Sigmoid colon (tissue), 6 donors: ENCODE measurements at regions not wholly inside any gene's neighbourhood (a gene's known extent, or its start where the extent isn't known, plus 50 kb on each side); places are given as distances from the start of the nearest gene placed in this dataset.

Experiments
- DNase-seq: peaks from one replicate; pipeline ENCODE4 v3.0.0-alpha.2; 2019
- H3K27ac ChIP-seq, 4 donors: fragments of 200-600 bp; sonication (generic); one replicate each; pipeline ENCODE4 v1.5.1; 2016 to 2019; ENCODE audit warnings: mild to moderate bottlenecking in 1 of 4
- H3K27me3 ChIP-seq, 3 donors: fragments of 200-600 bp; sonication (generic); one replicate each; pipeline ENCODE4 v1.5.1; 2019; ENCODE audit warnings: mild to moderate bottlenecking in 1 of 3
- H3K36me3 ChIP-seq, 4 donors: fragments of 200-600 bp; sonication (generic); one replicate each; pipeline ENCODE4 v1.5.1; 2016 to 2019
- H3K4me1 ChIP-seq, 4 donors: fragments of 200-600 bp; sonication (generic); one replicate each; pipeline ENCODE4 v1.5.1; 2017 to 2019
- H3K4me3 ChIP-seq, 4 donors: fragments of 200-600 bp; sonication (generic); one replicate each; pipeline ENCODE4 v1.5.1; 2017 to 2019; ENCODE audit warnings: mild to moderate bottlenecking in 2 of 4, moderate library complexity in 1 of 4
- H3K9me3 ChIP-seq, 4 donors: fragments of 200-600 bp in 3 of 4; sonication (generic) in 3 of 4; one replicate each; pipeline versions ENCODE4 v1.5.1 to v1.6.1; 2013 to 2019
- CTCF ChIP-seq, 4 experiments: fragments of 450-650 bp in 3 of 4; fragments of 200-600 bp in 1 of 4; IDR thresholded peaks; one replicate each; pipeline ENCODE4 v1.5.1; 2016 to 2019; ENCODE audit warnings: antibody characterized with exemption in 4 of 4, mild to moderate bottlenecking in 3 of 4, moderate library complexity in 2 of 4
- EP300 ChIP-seq, 4 donors: sonication (generic); formaldehyde crosslinking; IDR thresholded peaks; one replicate each; pipeline ENCODE4 v1.6.1; 2017; ENCODE audit warnings: antibody characterized with exemption in 4 of 4
- POLR2A ChIP-seq, 2 donors: fragments of 450-650 bp; IDR thresholded peaks; one replicate each; pipeline ENCODE4 v1.6.1; 2016; ENCODE audit warnings: antibody characterized with exemption in 2 of 2, mild to moderate bottlenecking in 2 of 2, moderate library complexity in 2 of 2
- POLR2AphosphoS5 ChIP-seq, 4 donors: sonication (generic); formaldehyde crosslinking; IDR thresholded peaks; one replicate each; pipeline ENCODE4 v1.6.1; 2017; ENCODE audit warnings: antibody characterized with exemption in 4 of 4
- WGBS, 2 donors: extraction: QIAGEN DNeasy Blood & Tissue Kit; methylation state at CpG; one replicate each; pipeline ENCODE4 v1.1.7; 2013; 5-methylcytosine and 5-hydroxymethylcytosine counted together
- intact Hi-C: fragments of 100-400 bp; cut with DNase I; formaldehyde crosslinking; loops from one replicate; pipeline ENCODE4 v1.15.1; 2023
- donor health status: healthy with polysubstance abuse.
- donor health status: healthy.

GRCh38 chr9:16960084-16960483 lies 89.6 kb upstream of the BNC2 start:
- TF ChIP-seq EP300 (IDR thresholded peaks at IDR 0.05) (no peak), POLR2A (IDR thresholded peaks at IDR 0.05) (no peak), POLR2AphosphoS5 (IDR thresholded peaks at IDR 0.05) (no peak), CTCF (IDR thresholded peaks at IDR 0.05) (no peak)
- H3K4me1 ChIP-seq, result no peaks in the 10 kb centered on the region
- intact Hi-C loops, result no loop called here
- no peak overlapping the region for H3K4me3 ChIP-seq
- H3K27me3 ChIP-seq, result no peaks in the 10 kb centered on the region
- peaks cover 0 to 2% (median under 1%) of the 10 kb centered on the region in 4 donors for H3K9me3 ChIP-seq
- no peak overlapping the region for H3K27ac ChIP-seq
- 87 to 94% methylated on average over 2 of the region's 2 CpGs for WGBS, 2 donors
- no peaks in the 10 kb centered on the region for H3K36me3 ChIP-seq
- no peak for DNase-seq

- H3K9me3 ChIP-seq, result peaks cover 0 to 2% (median under 1%) of the 10 kb centered on the region in 4 donors
- no peaks in the 10 kb centered on the region for H3K27me3 ChIP-seq
- no peak for DNase-seq
- no peak for TF ChIP-seq CTCF (IDR thresholded peaks at IDR 0.05)
- no peak for TF ChIP-seq POLR2A (IDR thresholded peaks at IDR 0.05)
- no peak for TF ChIP-seq EP300 (IDR thresholded peaks at IDR 0.05)
- no peak for TF ChIP-seq POLR2AphosphoS5 (IDR thresholded peaks at IDR 0.05)
- H3K4me3 ChIP-seq, result no peak overlapping the region
- H3K36me3 ChIP-seq, result no peaks in the 10 kb centered on the region
- H3K4me1 ChIP-seq, result no peaks in the 10 kb centered on the region
- H3K27ac ChIP-seq, result no peak overlapping the region
- intact Hi-C loops, result no loop called here
Measured at GRCh38 chr9:16959391-16959790, 88.9 kb upstream of the BNC2 start.

- H3K27ac ChIP-seq, result no peak overlapping the region
- no peak for DNase-seq
- WGBS, 2 donors, result 60 to 84% methylated on average over 2 of the region's 2 CpGs
- TF ChIP-seq CTCF (IDR thresholded peaks at IDR 0.05) (no peak), POLR2A (IDR thresholded peaks at IDR 0.05) (no peak), POLR2AphosphoS5 (IDR thresholded peaks at IDR 0.05) (no peak), EP300 (IDR thresholded peaks at IDR 0.05) (no peak)
- no peaks in the 10 kb centered on the region for H3K9me3 ChIP-seq
- H3K27me3 ChIP-seq, result no peaks in the 10 kb centered on the region
- intact Hi-C loops, result no loop called here
- no peaks in the 10 kb centered on the region for H3K4me1 ChIP-seq
- no peaks in the 10 kb centered on the region for H3K36me3 ChIP-seq
- H3K4me3 ChIP-seq, result no peak overlapping the region
Measured at GRCh38 chr9:16954040-16954439, 83.6 kb upstream of the BNC2 start.

GRCh38 chr9:16951502-16951901 lies 81.0 kb upstream of the BNC2 start:
- H3K4me3 ChIP-seq, result no peak overlapping the region
- H3K9me3 ChIP-seq, result no peaks in the 10 kb centered on the region
- no peaks in the 10 kb centered on the region for H3K27me3 ChIP-seq
- H3K36me3 ChIP-seq, result no peaks in the 10 kb centered on the region
- no peak overlapping the region for H3K27ac ChIP-seq
- DNase-seq, result no peak
- no peaks in the 10 kb centered on the region for H3K4me1 ChIP-seq
- WGBS, 2 donors, result 90 to 94% methylated on average over 2 of the region's 2 CpGs
- intact Hi-C loops, result no loop called here
- no peak for TF ChIP-seq CTCF (IDR thresholded peaks at IDR 0.05)
- TF ChIP-seq EP300 (IDR thresholded peaks at IDR 0.05), result no peak
- no peak for TF ChIP-seq POLR2A (IDR thresholded peaks at IDR 0.05)
- no peak for TF ChIP-seq POLR2AphosphoS5 (IDR thresholded peaks at IDR 0.05)

- no peak overlapping the region for H3K27ac ChIP-seq
- TF ChIP-seq CTCF (IDR thresholded peaks at IDR 0.05), result no peak
- TF ChIP-seq POLR2AphosphoS5 (IDR thresholded peaks at IDR 0.05), result no peak
- TF ChIP-seq POLR2A (IDR thresholded peaks at IDR 0.05), result no peak
- TF ChIP-seq EP300 (IDR thresholded peaks at IDR 0.05), result no peak
- no peak for DNase-seq
- no peaks in the 10 kb centered on the region for H3K9me3 ChIP-seq
- no peak overlapping the region for H3K4me3 ChIP-seq
- no peaks in the 10 kb centered on the region for H3K36me3 ChIP-seq
- no peaks in the 10 kb centered on the region for H3K27me3 ChIP-seq
- intact Hi-C loops, result no loop called here
- H3K4me1 ChIP-seq, result no peaks in the 10 kb centered on the region
- 63 to 66% methylated on average over 4 of the region's 4 CpGs for WGBS, 2 donors
Measured at GRCh38 chr9:16950051-16950450, 79.6 kb upstream of the BNC2 start.
